IMR-90 (cell line): ENCODE measurements at regions not wholly inside any gene's neighbourhood (a gene's known extent, or its start where the extent isn't known, plus 50 kb on each side); places are given as distances from the start of the nearest gene placed in this dataset.

Experiments
- ATAC-seq: fragments of 200-7000 bp; cut with Tn5 transposase; 2 replicates; pipeline ENCODE4 v1.9.1; 2020; ENCODE audit warnings: low read depth, mild to moderate bottlenecking, moderate library complexity
- BruUV-seq: library from RNA; stranded (reverse); fragments of 400-500 nt; replicated peaks from 2 replicates; lab custom pipeline; 2021; lab: Mats Ljungman, UMichigan
- CTCF ChIA-PET: fragments of 300-600 bp; formaldehyde crosslinking; extraction: SDS; loops from one replicate; lab custom pipeline; 2021; ENCODE audit warnings: antibody characterized with exemption; lab: Yijun Ruan, JAX
- POLR2A ChIA-PET: fragments of 300-600 bp; sonication (Branson Sonifier 250); formaldehyde crosslinking; loops from one replicate; lab custom pipeline; 2022; ENCODE audit warnings: antibody characterized with exemption; ENCODE audit not compliant: unreplicated experiment; lab: Charles Lee
- DNase-seq: peaks from one replicate; pipeline ENCODE4 v3.0.0; 2013
- H2AFZ ChIP-seq: replicated peaks from 2 replicates; pipeline ENCODE3; 2013; ENCODE audit warnings: low read length, mild to moderate bottlenecking; ENCODE audit not compliant: poor library complexity
- H2AK5ac ChIP-seq: 2 replicates; pipeline ENCODE4 v1.6.1; 2013; ENCODE audit warnings: low read depth, low read length, inconsistent platforms
- H2AK9ac ChIP-seq: replicated peaks from 2 replicates; pipeline ENCODE3; 2013; ENCODE audit warnings: mild to moderate bottlenecking, low read depth, low read length, moderate library complexity; ENCODE audit not compliant: poor library complexity
- H2BK120ac ChIP-seq: 2 replicates; pipeline ENCODE4 v1.6.1; 2013; ENCODE audit warnings: low read depth, low read length, inconsistent platforms
- H2BK15ac ChIP-seq: 3 replicates; pipeline ENCODE4 v1.6.1; 2013; ENCODE audit warnings: low read depth, low read length, inconsistent platforms
- H2BK20ac ChIP-seq: 2 replicates; pipeline ENCODE4 v1.6.1; 2013; ENCODE audit warnings: low read depth, mild to moderate bottlenecking, inconsistent platforms, low read length, moderate library complexity
- H2BK5ac ChIP-seq: 2 replicates; pipeline ENCODE4 v1.6.1; 2013; ENCODE audit warnings: mild to moderate bottlenecking, low read depth, low read length, inconsistent platforms; ENCODE audit not compliant: poor library complexity, severe bottlenecking
- H3K14ac ChIP-seq: replicated peaks from 2 replicates; pipeline ENCODE4 v1.6.1; 2013; ENCODE audit warnings: low read depth, low read length, inconsistent platforms
- H3K18ac ChIP-seq: 2 replicates; pipeline ENCODE4 v1.6.1; 2013; ENCODE audit warnings: low read depth, low read length, control low read depth
- H3K23ac ChIP-seq: 2 replicates; pipeline ENCODE4 v1.6.1; 2013; ENCODE audit warnings: low read depth, low read length, inconsistent platforms
- H3K27ac ChIP-seq: 2 replicates; pipeline ENCODE4 v1.5.1; 2013; ENCODE audit warnings: mild to moderate bottlenecking, control low read depth, low read length; ENCODE audit not compliant: insufficient read depth
- H3K27me3 ChIP-seq: 2 replicates; pipeline ENCODE4 v1.6.1; 2013; ENCODE audit warnings: low read length; ENCODE audit not compliant: control insufficient read depth, insufficient read depth
- H3K36me3 ChIP-seq: 2 replicates; pipeline ENCODE4 v1.6.1; 2013; ENCODE audit warnings: low read length, mixed read lengths; ENCODE audit not compliant: control insufficient read depth, insufficient read depth
- H3K4ac ChIP-seq: 2 replicates; pipeline ENCODE4 v1.6.1; 2013; ENCODE audit warnings: low read depth, low read length, inconsistent platforms
- H3K4me1 ChIP-seq: 2 replicates; pipeline ENCODE4 v1.6.1; 2013; ENCODE audit warnings: low read length, mixed read lengths; ENCODE audit not compliant: control insufficient read depth, insufficient read depth
- H3K4me2 ChIP-seq: 2 replicates; pipeline ENCODE4 v1.6.1; 2013; ENCODE audit warnings: low read depth, mild to moderate bottlenecking, control low read depth, low read length, moderate library complexity
- H3K4me3 ChIP-seq: 2 replicates; pipeline ENCODE4 v1.5.1; 2013; ENCODE audit warnings: low read depth, mild to moderate bottlenecking, control low read depth, low read length, moderate library complexity; ENCODE audit not compliant: insufficient read depth
- H3K56ac ChIP-seq: 2 replicates; pipeline ENCODE4 v1.6.1; 2013; ENCODE audit warnings: low read length, inconsistent platforms; ENCODE audit not compliant: insufficient read depth; ENCODE audit errors: extremely low read depth
- H3K79me1 ChIP-seq, 2 experiments: 2 replicates each; pipeline ENCODE4 v1.6.1; 2013; ENCODE audit warnings: low read length in 2 of 2, inconsistent platforms in 1 of 2, low read depth in 1 of 2
- H3K9ac ChIP-seq: 2 replicates; pipeline ENCODE4 v1.6.1; 2013; ENCODE audit warnings: low read depth, low read length, control low read depth
- H3K9me1 ChIP-seq: 2 replicates; pipeline ENCODE4 v1.6.1; 2013; ENCODE audit warnings: low read length, inconsistent platforms; ENCODE audit not compliant: insufficient read depth
- H3K9me3 ChIP-seq: 2 replicates; pipeline ENCODE4 v1.6.1; 2013; ENCODE audit warnings: low read length; ENCODE audit not compliant: control insufficient read depth, insufficient read depth
- H4K20me1 ChIP-seq: 2 replicates; pipeline ENCODE4 v1.6.1; 2013; ENCODE audit warnings: low read length, inconsistent platforms; ENCODE audit not compliant: insufficient read depth
- H4K5ac ChIP-seq: 2 replicates; pipeline ENCODE4 v1.6.1; 2013; ENCODE audit warnings: mild to moderate bottlenecking, low read depth, low read length, control low read depth
- H4K8ac ChIP-seq, 2 experiments: 2 replicates each; pipeline ENCODE4 v1.6.1; 2013; ENCODE audit warnings: low read depth in 2 of 2, low read length in 2 of 2, control low read depth in 1 of 2, inconsistent platforms in 1 of 2
- H4K91ac ChIP-seq: 2 replicates; pipeline ENCODE4 v1.6.1; 2013; ENCODE audit warnings: low read depth, low read length, inconsistent platforms; ENCODE audit not compliant: insufficient read depth
- BHLHE40 ChIP-seq: fragments of 150-350 bp; IDR thresholded peaks from 2 replicates; pipeline ENCODE4 v1.6.1; 2016; ENCODE audit warnings: mild to moderate bottlenecking, low read depth, low read length
- CHD1 ChIP-seq: IDR thresholded peaks from 2 replicates; pipeline ENCODE4 v1.6.1; 2012; ENCODE audit warnings: low read depth, low read length, improper control_type of control experiment
- CTCF ChIP-seq: conservative IDR thresholded peaks from 2 replicates; pipeline ENCODE4 v1.5.1; 2012; ENCODE audit warnings: mild to moderate bottlenecking, low read depth, low read length, improper control_type of control experiment
- MAFK ChIP-seq: IDR thresholded peaks from 2 replicates; pipeline ENCODE4 v1.6.1; 2012; ENCODE audit warnings: low read depth, low read length, improper control_type of control experiment
- NFE2L2 ChIP-seq: fragments of 150-350 bp; IDR thresholded peaks from 2 replicates; pipeline ENCODE4 v1.6.1; 2016; ENCODE audit warnings: low read depth, mild to moderate bottlenecking, low read length
- POLR2A ChIP-seq: IDR thresholded peaks from 2 replicates; pipeline ENCODE4 v1.6.1; 2012; ENCODE audit warnings: mild to moderate bottlenecking, low read depth, low read length
- RAD21 ChIP-seq: IDR thresholded peaks from 2 replicates; pipeline ENCODE4 v1.6.1; 2012; ENCODE audit warnings: low read length, improper control_type of control experiment
- RCOR1 ChIP-seq: IDR thresholded peaks from 2 replicates; pipeline ENCODE4 v1.6.1; 2012; ENCODE audit warnings: mild to moderate bottlenecking, low read length, improper control_type of control experiment; ENCODE audit not compliant: insufficient replicate concordance
- RFX5 ChIP-seq: IDR thresholded peaks from 2 replicates; pipeline ENCODE4 v1.8.0; 2012; ENCODE audit warnings: low read depth, mild to moderate bottlenecking, low read length, moderate library complexity
- SMC3 ChIP-seq: fragments of 150-350 bp; IDR thresholded peaks from 2 replicates; pipeline ENCODE4 v1.6.1; 2016; ENCODE audit warnings: low read depth, mild to moderate bottlenecking, antibody characterized with exemption, low read length, moderate library complexity
- WGBS, 2 experiments: methylation state at CpG; one replicate each; pipeline versions ENCODE4 v1.1.5 to v1.1.7; 2013; ENCODE audit warnings: missing lambda C conversion rate in 2 of 2; ENCODE audit not compliant: insufficient read length in 1 of 2; ENCODE audit errors: extremely low coverage in 2 of 2; 5-methylcytosine and 5-hydroxymethylcytosine counted together
- dilution Hi-C: fragments of 300-500 bp; cut with HindIII; formaldehyde crosslinking; loops from one replicate; pipeline ENCODE4 v1.14.3; 2018; ENCODE audit warnings: low sequenced_read_pairs; ENCODE audit not compliant: unreplicated experiment
- in situ Hi-C: fragments of 300-500 bp; cut with MboI; formaldehyde crosslinking; loops from 3 replicates; pipeline ENCODE4 v1.14.3; 2019; ENCODE audit warnings: low sequenced_read_pairs, inconsistent platforms, mixed read lengths
- intact Hi-C: fragments of 100-400 bp; cut with micrococcal nuclease; formaldehyde crosslinking; loops from 2 replicates; pipeline ENCODE4 v1.10.0; 2022
- TF ChIP-seq, protein P1 (sequence below): fragments of 150-350 bp; IDR thresholded peaks from 2 replicates; pipeline ENCODE4 v1.6.1; 2017; ENCODE audit warnings: mild to moderate bottlenecking, antibody characterized with exemption, low read length, low read depth

DNA sequence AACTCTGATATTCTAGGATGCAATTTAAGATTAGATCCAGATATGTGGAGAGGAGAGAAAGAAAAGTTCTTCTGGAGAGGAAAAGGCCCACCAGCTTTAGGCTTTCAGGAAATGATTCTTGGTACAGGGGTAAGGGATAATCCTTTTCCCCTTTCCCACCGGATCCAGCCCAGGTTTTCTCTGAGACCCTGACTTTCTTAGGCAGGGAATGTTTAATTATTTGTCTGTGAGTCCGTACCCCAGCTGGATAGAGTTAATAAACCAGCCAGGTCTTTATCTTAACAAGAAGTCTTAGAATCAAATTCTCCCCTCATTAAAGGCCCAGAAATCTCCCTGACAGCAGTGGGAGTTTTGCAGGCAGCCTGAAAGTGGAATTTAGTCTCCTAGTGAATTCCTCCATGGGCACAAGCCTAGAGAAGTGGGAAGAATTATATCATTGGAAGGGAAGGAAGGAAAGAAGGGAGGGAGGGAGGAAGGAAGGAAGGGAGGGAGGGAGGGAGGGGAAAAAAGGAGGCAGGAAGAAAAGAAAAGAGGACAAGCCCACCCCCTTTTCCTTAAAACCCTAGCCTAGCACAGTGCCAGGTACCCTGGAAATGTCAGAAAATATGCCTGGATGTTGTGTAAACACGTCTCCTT, 189.0 kb downstream of the PLPP3 start:
- DNase-seq (peak; percentile 48), ATAC-seq (peak; percentile 72)
- H3K9me3 ChIP-seq = no peaks in the 10 kb centered on the region
- H4K20me1 ChIP-seq = no peaks in the 10 kb centered on the region
- H3K18ac ChIP-seq = no peak overlapping the region; the same call in 1 of the 2 replicates
- H4K91ac ChIP-seq = no peak overlapping the region
- no peak overlapping the region for H2BK15ac ChIP-seq
- no peak overlapping the region for H3K4me2 ChIP-seq
- POLR2A ChIA-PET = no interaction called here
- no peak overlapping the region for H3K27ac ChIP-seq
- H3K79me1 ChIP-seq = no peaks in the 10 kb centered on the region
- H2BK120ac ChIP-seq = no peak overlapping the region
- TF ChIP-seq CHD1 (no peak), BHLHE40 (no peak), RFX5 (no peak), POLR2A (no peak), MAFK (no peak), CTCF (no peak), RAD21 (no peak), RCOR1 (no peak), SMC3 (no peak), NFE2L2 (no peak)
- TF ChIP-seq, protein P1, sequence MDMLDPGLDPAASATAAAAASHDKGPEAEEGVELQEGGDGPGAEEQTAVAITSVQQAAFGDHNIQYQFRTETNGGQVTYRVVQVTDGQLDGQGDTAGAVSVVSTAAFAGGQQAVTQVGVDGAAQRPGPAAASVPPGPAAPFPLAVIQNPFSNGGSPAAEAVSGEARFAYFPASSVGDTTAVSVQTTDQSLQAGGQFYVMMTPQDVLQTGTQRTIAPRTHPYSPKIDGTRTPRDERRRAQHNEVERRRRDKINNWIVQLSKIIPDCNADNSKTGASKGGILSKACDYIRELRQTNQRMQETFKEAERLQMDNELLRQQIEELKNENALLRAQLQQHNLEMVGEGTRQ = no peak
- no peak overlapping the region for H3K4me3 ChIP-seq
- BruUV-seq = no TSS peak
- H3K27me3 ChIP-seq = no peaks in the 10 kb centered on the region
- no CpG with 5 or more reads among the region's 3 CpGs for WGBS, 2 experiments
- H2BK5ac ChIP-seq = no peak overlapping the region
- no peak overlapping the region for H2BK20ac ChIP-seq
- no peak overlapping the region; the same call in 1 of the 2 replicates for H4K5ac ChIP-seq
- H3K4me1 ChIP-seq = no peaks in the 10 kb centered on the region
- no peak overlapping the region for H3K56ac ChIP-seq
- in situ Hi-C loops (no loop called here), dilution Hi-C loops (no loop called here), intact Hi-C loops (no loop called here)
- no peak overlapping the region for H2AK5ac ChIP-seq
- H3K9me1 ChIP-seq = no peaks in the 10 kb centered on the region
- no peak overlapping the region for H3K23ac ChIP-seq
- no peak overlapping the region for H4K8ac ChIP-seq
- H3K14ac ChIP-seq = no peak overlapping the region
- H2AK9ac ChIP-seq = no peak overlapping the region
- H2AFZ ChIP-seq = no peak overlapping the region
- H3K4ac ChIP-seq = no peak overlapping the region
- H3K9ac ChIP-seq = no peak overlapping the region
- CTCF ChIA-PET = no interaction called here
- no peaks in the 10 kb centered on the region for H3K36me3 ChIP-seq
